GM12878 (cell line): ENCODE measurements at regions not wholly inside any gene's neighbourhood (a gene's known extent, or its start where the extent isn't known, plus 50 kb on each side); places are given as distances from the start of the nearest gene placed in this dataset.

ENCODE experiments used
- ATAC-seq: fragments of 200-7000 bp; cut with Tn5 transposase; 3 replicates; pipeline ENCODE4 v1.9.1; 2020; ENCODE audit warnings: mild to moderate bottlenecking, moderate library complexity
- BruUV-seq: library from RNA; stranded (reverse); fragments of 400-500 nt; replicated peaks from 2 replicates; lab custom pipeline; 2021; lab: Mats Ljungman, UMichigan
- CTCF ChIA-PET: fragments of 300-600 bp; sonication (Branson Sonifier 250); formaldehyde crosslinking; extraction: SDS; loops from one replicate; lab custom pipeline; 2021; ENCODE audit warnings: inconsistent platforms; lab: Yijun Ruan, JAX
- POLR2A ChIA-PET: fragments of 350-600 bp; formaldehyde crosslinking; extraction: SDS; loops from one replicate; lab custom pipeline; 2021; ENCODE audit warnings: inconsistent platforms; lab: Charles Lee
- RAD21 ChIA-PET: fragments of 300-600 bp; sonication (Branson Sonifier 250); formaldehyde crosslinking; loops from one replicate; lab custom pipeline; 2023; ENCODE audit warnings: antibody characterized with exemption; ENCODE audit not compliant: unreplicated experiment; lab: Charles Lee
- SMC1A ChIA-PET: fragments of 300-600 bp; sonication (Branson Sonifier 250); formaldehyde crosslinking; loops from one replicate; lab custom pipeline; 2023; ENCODE audit not compliant: unreplicated experiment, uncharacterized antibody; lab: Charles Lee
- DNase-seq: peaks from one replicate; pipeline ENCODE4 v3.0.0-alpha.2; 2011; ENCODE audit warnings: low read depth, low spot score
- FAIRE-seq: peaks from 3 replicates; lab custom pipeline; 2011; peaks lifted over from hg19 to GRCh38; lab: Jason Lieb, UNC
- H2AFZ ChIP-seq: 2 replicates; pipeline ENCODE4 v1.6.0; 2011; ENCODE audit warnings: low read depth, low read length, control low read depth; ENCODE audit not compliant: control insufficient read depth
- H3K27ac ChIP-seq: 2 replicates; pipeline ENCODE4 v1.5.1; 2011; ENCODE audit warnings: control low read depth; ENCODE audit not compliant: control insufficient read depth, insufficient read depth
- H3K27me3 ChIP-seq, 2 experiments: replicated peaks in 1 of 2; 2 replicates each; pipeline versions ENCODE4 v1.6.0 to v1.6.1; 2011; ENCODE audit warnings: low read length in 1 of 2; ENCODE audit not compliant: control insufficient read depth in 2 of 2, insufficient read depth in 2 of 2
- H3K36me3 ChIP-seq, 2 experiments: 2 replicates each; pipeline ENCODE4 v1.5.1; 2011; ENCODE audit warnings: low read length in 1 of 2; ENCODE audit not compliant: control insufficient read depth in 2 of 2, insufficient read depth in 2 of 2
- H3K4me1 ChIP-seq: 2 replicates; pipeline ENCODE4 v1.6.1; 2011; ENCODE audit warnings: mild to moderate bottlenecking, low read length, moderate library complexity, mixed read lengths; ENCODE audit not compliant: control insufficient read depth, insufficient read depth
- H3K4me2 ChIP-seq: 2 replicates; pipeline ENCODE4 v1.6.0; 2011; ENCODE audit warnings: control low read depth; ENCODE audit not compliant: control insufficient read depth, insufficient read depth
- H3K4me3 ChIP-seq: fragments of 200-600 bp; sonication (generic); 2 replicates; pipeline ENCODE4 v1.5.1; 2016
- H3K79me2 ChIP-seq: 2 replicates; pipeline ENCODE4 v1.6.0; 2011; ENCODE audit warnings: low read length; ENCODE audit not compliant: control insufficient read depth, insufficient read depth
- H3K9ac ChIP-seq: 2 replicates; pipeline ENCODE4 v1.8.0; 2011; ENCODE audit warnings: low read length, control low read depth, mixed read lengths; ENCODE audit not compliant: control insufficient read depth, insufficient read depth
- H3K9me3 ChIP-seq: replicated peaks from 3 replicates; pipeline ENCODE4 v1.5.1; 2011; ENCODE audit warnings: mild to moderate bottlenecking, low read length; ENCODE audit not compliant: control insufficient read depth, insufficient read depth
- H4K20me1 ChIP-seq: 2 replicates; pipeline ENCODE4 v1.6.0; 2011; ENCODE audit not compliant: control insufficient read depth, insufficient read depth
- CHD2 ChIP-seq: IDR thresholded peaks from 2 replicates; pipeline ENCODE4 v1.6.1; 2011; ENCODE audit warnings: low read depth, low read length, improper control_type of control experiment, borderline replicate concordance
- JUNB ChIP-seq: IDR thresholded peaks from 2 replicates; pipeline ENCODE4 v1.6.1; 2016; ENCODE audit warnings: antibody characterized with exemption, mild to moderate bottlenecking
- MXI1 ChIP-seq: fragments of 150-350 bp; IDR thresholded peaks from 2 replicates; pipeline ENCODE4 v1.6.1; 2011; ENCODE audit warnings: low read depth, mild to moderate bottlenecking, inconsistent platforms, low read length, improper control_type of control experiment
- RCOR1 ChIP-seq: conservative IDR thresholded peaks from 2 replicates; pipeline ENCODE4 v1.6.1; 2012; ENCODE audit warnings: low read depth, low read length, improper control_type of control experiment
- SMARCA5 ChIP-seq: fragments of 450-650 bp; IDR thresholded peaks from 2 replicates; pipeline ENCODE4 v1.6.1; 2017; ENCODE audit warnings: mild to moderate bottlenecking
- SMC3 ChIP-seq: IDR thresholded peaks from 2 replicates; pipeline ENCODE4 v1.6.1; 2011; ENCODE audit warnings: low read length, improper control_type of control experiment, borderline replicate concordance
- SRF ChIP-seq, 2 experiments: IDR thresholded peaks; 2 replicates each; pipeline ENCODE4 v1.6.1; 2011; ENCODE audit warnings: low read depth in 2 of 2, low read length in 2 of 2, mild to moderate bottlenecking in 1 of 2, moderate library complexity in 1 of 2
- ZBTB40 ChIP-seq: fragments of 450-650 bp; IDR thresholded peaks from 2 replicates; pipeline ENCODE4 v1.6.1; 2016; ENCODE audit warnings: mild to moderate bottlenecking, moderate library complexity, borderline replicate concordance
- WGBS: methylation state at CpG from one replicate; pipeline ENCODE4 v1.1.6; 2016; ENCODE audit warnings: low lambda C conversion rate; ENCODE audit not compliant: insufficient replicate concordance, insufficient coverage; ENCODE audit errors: missing lambda C conversion rate; 5-methylcytosine and 5-hydroxymethylcytosine counted together
- in situ Hi-C: fragments of 300-500 bp; cut with MboI; formaldehyde crosslinking; loops from 9 replicates; pipeline ENCODE4 v1.14.3; 2018; ENCODE audit warnings: mixed read lengths
- intact Hi-C: fragments of 100-400 bp; cut with micrococcal nuclease; formaldehyde crosslinking; loops from one replicate; pipeline ENCODE4 v1.14.2; 2022; ENCODE audit not compliant: unreplicated experiment

- 60% methylated on average over 4 of the region's 4 CpGs for WGBS
- H3K27me3 ChIP-seq = no peaks in the 10 kb centered on the region
- intact Hi-C loops = no loop called here
- H3K79me2 ChIP-seq = no peaks in the 10 kb centered on the region
- no TSS peak for BruUV-seq
- no peak overlapping the region for H3K9ac ChIP-seq
- POLR2A ChIA-PET = no interaction called here
- H4K20me1 ChIP-seq = no peaks in the 10 kb centered on the region
- DNase-seq (no peak), FAIRE-seq (no peak), ATAC-seq (no peak)
- H3K4me2 ChIP-seq = no peak overlapping the region
- SMC1A ChIA-PET = interaction anchor here (1.2 kb wide), 1 partner anchor 35 kb away, joined by 3 read pairs; no protein-coding TSS in a partner anchor
- no peaks in the 10 kb centered on the region for H3K4me1 ChIP-seq
- no peak overlapping the region for H2AFZ ChIP-seq
- H3K4me3 ChIP-seq = no peak overlapping the region
- TF ChIP-seq RCOR1 (no peak), CHD2 (no peak), SRF (IDR thresholded peaks at IDR 0.05; ENCODE audit: low read depth in 2 of 2, low read length in 2 of 2) (no peak)
- H3K27ac ChIP-seq = no peak overlapping the region
- H3K9me3 ChIP-seq = no peaks in the 10 kb centered on the region
- RAD21 ChIA-PET = no interaction called here
- H3K36me3 ChIP-seq = no peaks in the 10 kb centered on the region
- in situ Hi-C loops = no loop called here
- CTCF ChIA-PET = no interaction called here
Observed at GRCh38 chr5:56352808-56353590, 119.9 kb upstream of the ANKRD55 start.

GRCh38 chr5:56350597-56351170 is 117.6 kb upstream of the ANKRD55 start:
- peak; percentile 34 for ATAC-seq
- no peaks in the 10 kb centered on the region for H3K27me3 ChIP-seq
- no peaks in the 10 kb centered on the region for H3K79me2 ChIP-seq
- no peak overlapping the region for H3K9ac ChIP-seq
- in situ Hi-C loops = no loop called here
- H4K20me1 ChIP-seq = no peaks in the 10 kb centered on the region
- no peak for FAIRE-seq
- H3K36me3 ChIP-seq = no peaks in the 10 kb centered on the region
- no peak overlapping the region for H3K27ac ChIP-seq
- 12% methylated on average over 5 of the region's 5 CpGs for WGBS
- intact Hi-C loops = no loop called here
- SMC1A ChIA-PET = interaction anchor here (1.0 to 1.3 kb wide), 4 partner anchors 19 to 65 kb away, joined by 3 to 5 read pairs (median 4); no protein-coding TSS in a partner anchor
- CTCF ChIA-PET = interaction anchor here (0.5 to 1.6 kb wide), 2 partner anchors 546 to 1972 kb away, joined by 3 to 4 read pairs; no protein-coding TSS in a partner anchor
- TF ChIP-seq SMARCA5 = no peak
- TF ChIP-seq MXI1 = no peak
- TF ChIP-seq JUNB = no peak
- TF ChIP-seq SMC3 = no peak
- TF ChIP-seq ZBTB40 = no peak
- no peaks in the 10 kb centered on the region; the same call in 2 of the 3 replicates for H3K9me3 ChIP-seq
- no peak overlapping the region for H3K4me2 ChIP-seq
- H3K4me3 ChIP-seq = no peak overlapping the region
- POLR2A ChIA-PET = no interaction called here
- no peaks in the 10 kb centered on the region for H3K4me1 ChIP-seq
- BruUV-seq = no TSS peak
- DNase-seq = no peak
- RAD21 ChIA-PET = interaction anchor here (1.3 kb wide), 1 partner anchor 64 kb away, joined by 4 read pairs; no protein-coding TSS in a partner anchor
- no peak overlapping the region for H2AFZ ChIP-seq
